Peyer's patch (tissue), 4 donors: ENCODE measurements at regions not wholly inside any gene's neighbourhood (a gene's known extent, or its start where the extent isn't known, plus 50 kb on each side); places are given as distances from the start of the nearest gene placed in this dataset.

Experiments used
- DNase-seq, 3 donors: peaks; one replicate each; pipeline ENCODE4 v3.0.0-alpha.2; 2017 to 2019
- H3K27ac ChIP-seq, 4 donors: fragments of 200-600 bp; sonication (generic); one replicate each; pipeline ENCODE4 v1.5.1; 2016 to 2019
- H3K27me3 ChIP-seq, 2 donors: fragments of 200-600 bp; sonication (generic); one replicate each; pipeline ENCODE4 v1.5.1; 2019
- H3K36me3 ChIP-seq, 3 donors: fragments of 200-600 bp; sonication (generic); one replicate each; pipeline ENCODE4 v1.5.1; 2016 to 2019
- H3K4me1 ChIP-seq, 4 donors: fragments of 200-600 bp; sonication (generic); one replicate each; pipeline ENCODE4 v1.5.1; 2016 to 2019
- H3K4me3 ChIP-seq, 4 donors: fragments of 200-600 bp; sonication (generic); 1 replicate in 3 of 4; 2 replicates in 1 of 4; pipeline ENCODE4 v1.5.1; 2016 to 2019; ENCODE audit warnings: mild to moderate bottlenecking in 1 of 4
- H3K9me3 ChIP-seq, 4 donors: fragments of 200-600 bp; sonication (generic); one replicate each; pipeline ENCODE4 v1.5.1; 2016 to 2019; ENCODE audit warnings: mild to moderate bottlenecking in 1 of 4
- POLR2A ChIP-seq, 2 donors: fragments of 450-650 bp; IDR thresholded peaks; one replicate each; pipeline ENCODE4 v1.5.1; 2017; ENCODE audit warnings: antibody characterized with exemption in 2 of 2, mild to moderate bottlenecking in 2 of 2, moderate library complexity in 2 of 2
- TF ChIP-seq, protein P1 (sequence below), 6 experiments: fragments of 450-650 bp in 4 of 6; fragments of 200-600 bp in 2 of 6; sonication (generic) in 1 of 6; IDR thresholded peaks; one replicate each; pipeline ENCODE4 v1.5.1; 2017 to 2019; ENCODE audit warnings: antibody characterized with exemption in 6 of 6, mild to moderate bottlenecking in 3 of 6, moderate library complexity in 1 of 6

GRCh38 chr1:209375671-209376365 is 207.7 kb upstream of the CAMK1G start:
- no peaks in the 10 kb centered on the region for H3K9me3 ChIP-seq
- DNase-seq = no peak
- TF ChIP-seq, protein P1, sequence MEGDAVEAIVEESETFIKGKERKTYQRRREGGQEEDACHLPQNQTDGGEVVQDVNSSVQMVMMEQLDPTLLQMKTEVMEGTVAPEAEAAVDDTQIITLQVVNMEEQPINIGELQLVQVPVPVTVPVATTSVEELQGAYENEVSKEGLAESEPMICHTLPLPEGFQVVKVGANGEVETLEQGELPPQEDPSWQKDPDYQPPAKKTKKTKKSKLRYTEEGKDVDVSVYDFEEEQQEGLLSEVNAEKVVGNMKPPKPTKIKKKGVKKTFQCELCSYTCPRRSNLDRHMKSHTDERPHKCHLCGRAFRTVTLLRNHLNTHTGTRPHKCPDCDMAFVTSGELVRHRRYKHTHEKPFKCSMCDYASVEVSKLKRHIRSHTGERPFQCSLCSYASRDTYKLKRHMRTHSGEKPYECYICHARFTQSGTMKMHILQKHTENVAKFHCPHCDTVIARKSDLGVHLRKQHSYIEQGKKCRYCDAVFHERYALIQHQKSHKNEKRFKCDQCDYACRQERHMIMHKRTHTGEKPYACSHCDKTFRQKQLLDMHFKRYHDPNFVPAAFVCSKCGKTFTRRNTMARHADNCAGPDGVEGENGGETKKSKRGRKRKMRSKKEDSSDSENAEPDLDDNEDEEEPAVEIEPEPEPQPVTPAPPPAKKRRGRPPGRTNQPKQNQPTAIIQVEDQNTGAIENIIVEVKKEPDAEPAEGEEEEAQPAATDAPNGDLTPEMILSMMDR (IDR thresholded peaks at IDR 0.05) = no peak
- TF ChIP-seq POLR2A (IDR thresholded peaks at IDR 0.05) = no peak
- no peaks in the 10 kb centered on the region for H3K36me3 ChIP-seq
- H3K27me3 ChIP-seq = no peaks in the 10 kb centered on the region
- no peak overlapping the region for H3K27ac ChIP-seq
- no peaks in the 10 kb centered on the region for H3K4me1 ChIP-seq
- H3K4me3 ChIP-seq = no peak overlapping the region

GRCh38 chr1:209376774-209377173 is 206.7 kb upstream of the CAMK1G start:
- TF ChIP-seq, protein P1 (IDR thresholded peaks at IDR 0.05) = no peak
- no peak for TF ChIP-seq POLR2A (IDR thresholded peaks at IDR 0.05)
- H3K27me3 ChIP-seq = no peaks in the 10 kb centered on the region
- no peaks in the 10 kb centered on the region for H3K9me3 ChIP-seq
- no peak overlapping the region for H3K4me3 ChIP-seq
- DNase-seq = no peak
- H3K36me3 ChIP-seq = no peaks in the 10 kb centered on the region
- no peak overlapping the region for H3K27ac ChIP-seq
- no peaks in the 10 kb centered on the region for H3K4me1 ChIP-seq

DNA sequence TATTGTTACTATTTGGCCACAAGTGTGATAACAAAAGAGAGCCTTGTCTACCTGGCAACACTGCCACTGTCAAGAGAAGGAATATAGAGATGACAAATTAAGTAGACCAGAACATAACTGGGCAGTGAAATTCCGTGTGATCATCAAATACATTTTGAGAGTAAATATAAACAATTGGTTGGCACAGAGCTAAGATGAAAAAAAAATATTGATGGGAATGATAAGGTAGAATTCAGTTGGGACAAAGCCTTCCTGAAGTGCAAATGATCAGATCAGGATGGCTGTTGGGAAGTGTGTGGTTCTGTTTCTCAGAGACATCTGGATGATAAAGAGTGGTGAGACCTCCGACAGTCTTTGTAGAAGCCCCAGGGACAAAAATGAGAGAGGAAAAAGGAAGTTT is 205.5 kb upstream of the CAMK1G start:
- Histone ChIP-seq H3K27me3 (no peaks in the 10 kb centered on the region), H3K4me1 (no peaks in the 10 kb centered on the region), H3K36me3 (no peaks in the 10 kb centered on the region), H3K4me3 (no peak overlapping the region), H3K9me3 (no peaks in the 10 kb centered on the region), H3K27ac (no peak overlapping the region)
- no peak for TF ChIP-seq POLR2A (IDR thresholded peaks at IDR 0.05)
- TF ChIP-seq, protein P1 (IDR thresholded peaks at IDR 0.05) = no peak
- DNase-seq = no peak

GRCh38 chr1:209379280-209379679 is 204.2 kb upstream of the CAMK1G start:
- no peak for DNase-seq
- H3K4me3 ChIP-seq = no peak overlapping the region
- H3K4me1 ChIP-seq = no peaks in the 10 kb centered on the region
- H3K36me3 ChIP-seq = no peaks in the 10 kb centered on the region
- TF ChIP-seq, protein P1 (IDR thresholded peaks at IDR 0.05) = no peak
- no peak for TF ChIP-seq POLR2A (IDR thresholded peaks at IDR 0.05)
- H3K9me3 ChIP-seq = no peaks in the 10 kb centered on the region
- no peak overlapping the region for H3K27ac ChIP-seq
- no peaks in the 10 kb centered on the region for H3K27me3 ChIP-seq

- Histone ChIP-seq H3K36me3 (no peaks in the 10 kb centered on the region), H3K27ac (no peak overlapping the region), H3K4me1 (no peaks in the 10 kb centered on the region), H3K9me3 (no peaks in the 10 kb centered on the region), H3K27me3 (no peaks in the 10 kb centered on the region), H3K4me3 (no peak overlapping the region)
- no peak for TF ChIP-seq POLR2A (IDR thresholded peaks at IDR 0.05)
- TF ChIP-seq, protein P1 (IDR thresholded peaks at IDR 0.05) = no peak
- DNase-seq = no peak
Observed at GRCh38 chr1:209380420-209380819, 203.1 kb upstream of the CAMK1G start.
